HepG2 (cell line): ENCODE measurements at regions not wholly inside any gene's neighbourhood (a gene's known extent, or its start where the extent isn't known, plus 50 kb on each side); places are given as distances from the start of the nearest gene placed in this dataset.

Source experiments
- CHCHD3 ChIP-seq: sonication (generic); formaldehyde crosslinking; IDR thresholded peaks from 2 replicates; pipeline ENCODE4 v1.8.0; 2022; ENCODE audit warnings: mild to moderate bottlenecking, missing genetic modification reagents, moderate library complexity
- CREB1 ChIP-seq, 2 experiments: fragments of 450-650 bp in 1 of 2; IDR thresholded peaks; 2 replicates each; pipeline ENCODE4 v1.6.1; 2016 to 2017; ENCODE audit warnings: control low read depth in 1 of 2, mild to moderate bottlenecking in 1 of 2, missing compliant biosample characterization in 1 of 2, missing genetic modification characterization in 1 of 2
- NONO ChIP-seq, 2 experiments: fragments of 450-650 bp in 1 of 2; sonication (generic) in 1 of 2; formaldehyde crosslinking in 1 of 2; IDR thresholded peaks in 1 of 2; conservative IDR thresholded peaks in 1 of 2; 2 replicates each; pipeline versions ENCODE4 v1.6.1 to v1.8.0; 2017 to 2022; ENCODE audit warnings: mild to moderate bottlenecking in 1 of 2, missing genetic modification reagents in 1 of 2, moderate library complexity in 1 of 2
- POLR2AphosphoS5 ChIP-seq: IDR thresholded peaks from 2 replicates; pipeline ENCODE4 v1.6.1; 2012; ENCODE audit warnings: low read depth, low read length
- SUZ12 ChIP-seq: fragments of 150-350 bp; IDR thresholded peaks from 2 replicates; pipeline ENCODE4 v1.6.1; 2014; ENCODE audit warnings: low read depth, low read length
- YY1 ChIP-seq: IDR thresholded peaks from 2 replicates; pipeline ENCODE4 v1.6.1; 2011; ENCODE audit warnings: low read length, low read depth, moderate library complexity, mild to moderate bottlenecking; ENCODE audit not compliant: insufficient read depth, insufficient replicate concordance
- ZFX ChIP-seq: sonication (generic); formaldehyde crosslinking; IDR thresholded peaks from 2 replicates; pipeline ENCODE4 v1.4.0; 2020; ENCODE audit warnings: mild to moderate bottlenecking, low read depth, missing genetic modification reagents, moderate library complexity
- ZNF160 ChIP-seq: sonication (generic); formaldehyde crosslinking; IDR thresholded peaks from 2 replicates; pipeline ENCODE4 v1.8.0; 2022; ENCODE audit warnings: mild to moderate bottlenecking, inconsistent platforms, missing genetic modification reagents

GRCh38 chr10:62456611-62457101 is 82.5 kb downstream of the ZNF365 start:
- TF ChIP-seq NONO (IDR thresholded peaks at IDR 0.05) = no peak
- no peak for TF ChIP-seq NONO (CRISPR knock-in tag; conservative IDR thresholded peaks at IDR 0.05)
- TF ChIP-seq CREB1 (IDR thresholded peaks at IDR 0.05) = no peak
- no peak for TF ChIP-seq CREB1 (CRISPR knock-in tag; IDR thresholded peaks at IDR 0.05)
- TF ChIP-seq SUZ12 = no peak
- TF ChIP-seq ZNF160 (CRISPR knock-in tag) = no peak
- no peak for TF ChIP-seq ZFX (CRISPR knock-in tag)
- TF ChIP-seq POLR2AphosphoS5 = no peak
- TF ChIP-seq CHCHD3 (CRISPR knock-in tag) = no peak
- TF ChIP-seq YY1 = no peak
